Globus pallidus (tissue), 1 donor: ENCODE measurements at regions not wholly inside any gene's neighbourhood (a gene's known extent, or its start where the extent isn't known, plus 50 kb on each side); places are given as distances from the start of the nearest gene placed in this dataset.

Experiments
- DNase-seq: peaks from one replicate; pipeline ENCODE4 v3.0.0-alpha.2; 2015; ENCODE audit warnings: low spot score

DNA sequence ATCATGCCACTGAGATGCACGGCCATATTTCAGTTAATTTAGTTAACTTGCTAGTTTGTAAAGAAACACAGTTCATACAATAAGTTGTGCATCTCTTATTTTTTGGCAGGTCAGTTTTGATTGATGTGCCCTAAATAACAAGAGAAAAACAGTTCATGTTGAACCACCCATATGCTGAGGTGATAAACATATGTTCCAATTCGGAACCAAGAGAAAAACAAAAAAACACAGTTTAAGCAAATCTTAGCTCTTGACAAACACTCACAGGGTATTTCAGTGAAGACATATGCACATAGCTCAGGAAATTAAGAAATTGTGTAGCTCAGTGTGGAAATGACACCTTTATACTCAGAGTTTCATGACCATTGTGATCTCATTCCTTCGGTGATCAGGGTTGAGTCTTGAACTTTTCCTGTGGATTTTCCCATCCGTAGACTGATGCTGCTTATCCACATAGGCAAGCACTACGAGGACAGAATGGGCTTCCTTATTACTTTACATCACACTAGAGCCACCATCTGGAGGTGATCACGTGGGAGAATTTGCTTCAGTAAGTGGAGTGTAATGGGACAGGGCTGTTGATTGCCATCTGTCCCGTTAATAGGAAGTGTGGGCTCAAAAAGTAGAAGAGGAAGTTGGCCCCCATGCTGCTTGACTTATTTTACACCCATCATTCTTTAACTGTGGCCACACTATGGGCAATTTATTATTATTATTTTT, 773.0 kb downstream of the MTRR start:
- DNase-seq: no peak

DNA sequence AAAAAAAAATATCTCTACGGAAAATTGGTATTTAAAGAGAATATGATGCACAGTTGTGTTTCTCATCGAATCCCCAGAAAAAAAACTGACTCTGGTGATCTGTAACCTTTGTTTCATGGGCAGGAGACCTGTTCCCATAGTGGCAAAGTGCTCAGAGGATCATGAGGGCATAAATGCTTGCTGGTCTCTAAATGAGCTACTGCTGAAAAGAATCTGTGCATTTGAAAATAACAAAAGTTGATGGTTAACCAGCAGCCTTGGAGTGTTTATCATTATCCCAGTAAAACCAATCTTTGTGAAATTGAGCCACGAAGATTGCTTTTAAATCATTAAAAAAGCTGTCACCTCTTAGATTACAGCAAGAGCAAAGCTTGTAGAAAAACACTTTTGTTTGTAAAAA, 775.4 kb downstream of the MTRR start:
- no peak for DNase-seq

DNA sequence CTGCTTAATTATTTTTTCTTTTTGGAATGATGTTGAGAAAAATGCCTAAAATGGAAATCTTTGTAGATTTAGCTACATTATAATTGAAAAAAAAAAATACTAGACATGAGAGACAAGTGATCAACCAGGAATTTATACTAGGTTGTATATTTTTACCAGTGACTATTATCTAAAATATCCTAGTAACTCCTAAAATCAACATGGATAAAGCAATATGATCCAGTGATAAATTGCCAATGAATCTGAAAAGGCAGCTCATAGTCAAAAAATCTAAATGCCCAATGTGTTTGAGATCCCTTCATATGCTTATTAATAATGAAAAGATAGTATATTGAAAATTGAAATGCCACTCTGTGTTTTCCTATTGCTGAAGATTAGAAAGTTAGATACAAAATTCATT, 778.2 kb downstream of the MTRR start:
- DNase-seq: no peak

DNA sequence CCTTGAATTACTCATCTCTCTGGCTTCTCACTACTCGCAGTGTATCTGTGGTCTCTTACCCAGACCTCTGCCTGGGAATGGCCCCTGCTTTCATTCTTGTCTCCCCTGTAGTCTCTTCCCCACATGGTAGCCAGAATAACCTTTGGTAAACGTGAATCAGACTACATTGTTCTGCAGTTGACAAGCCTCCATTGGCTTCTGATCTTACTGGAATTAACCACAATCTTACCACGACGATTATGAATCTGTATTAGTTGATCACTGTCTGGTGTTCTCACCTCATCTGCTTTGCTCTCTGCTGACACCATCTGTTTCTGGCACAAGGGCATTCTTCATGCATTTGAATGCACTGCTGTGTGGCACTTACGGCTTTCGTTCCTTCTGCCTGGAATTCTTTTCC, 781.2 kb downstream of the MTRR start:
- DNase-seq: peak; percentile 5

DNA sequence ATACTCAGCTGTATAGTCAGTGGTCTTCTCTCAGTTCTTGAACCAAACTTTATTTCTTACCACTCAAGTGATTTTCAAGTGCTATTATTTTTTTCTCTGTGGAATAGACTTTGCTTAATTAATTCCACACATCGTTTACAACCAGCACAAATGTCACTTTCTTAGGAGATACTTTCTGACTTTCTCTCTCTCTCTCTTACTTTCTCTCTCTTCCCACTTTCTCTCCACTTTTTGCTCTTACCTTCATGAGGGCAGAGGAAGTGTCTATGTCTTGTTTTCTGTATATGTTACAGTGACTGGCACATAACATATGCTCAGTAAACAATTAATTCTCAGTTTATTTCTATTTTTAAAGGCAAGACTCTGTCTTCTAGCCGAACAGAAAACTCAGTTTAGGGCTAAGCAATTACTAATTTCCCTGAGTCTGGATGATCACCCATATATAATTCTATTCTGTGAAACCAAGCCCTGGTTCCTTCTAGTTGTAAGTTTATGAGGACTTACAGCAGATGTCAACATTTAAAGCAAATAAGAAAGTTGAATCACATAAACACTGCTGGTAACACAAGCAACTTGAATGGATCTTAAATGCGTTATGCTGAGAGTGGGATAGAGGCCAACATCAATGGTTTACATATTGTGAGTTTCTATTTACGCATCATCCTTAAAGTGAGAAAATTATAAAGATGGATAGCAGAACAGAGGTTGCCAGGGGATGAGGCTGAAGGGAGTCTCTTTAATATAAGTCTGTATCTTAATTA, 791.4 kb downstream of the MTRR start:
- DNase-seq: no peak

DNA sequence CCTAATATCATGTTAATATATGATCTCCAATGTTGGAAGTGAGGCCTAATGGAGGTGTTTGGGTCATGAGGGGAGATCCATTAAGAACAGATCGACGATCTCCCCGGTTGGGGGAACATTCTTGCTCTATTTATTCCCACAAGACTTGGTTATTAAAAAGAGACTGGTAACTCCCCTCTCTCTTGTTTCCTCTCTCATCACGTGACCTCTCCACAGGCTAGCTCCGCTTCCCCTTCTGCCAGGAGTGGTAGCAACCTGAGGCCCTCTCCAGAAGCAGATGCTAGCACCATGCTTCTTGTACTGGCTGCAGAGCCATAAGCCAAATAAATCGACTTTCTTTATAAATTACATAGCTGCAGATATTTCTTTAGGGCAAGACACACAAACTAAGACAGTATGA, 794.4 kb downstream of the MTRR start:
- no peak for DNase-seq

- DNase-seq: no peak
Observed at GRCh38 chr5:8675182-8675581, 806.2 kb downstream of the MTRR start.

- DNase-seq: no peak
Observed at GRCh38 chr5:8676695-8677094, 807.7 kb downstream of the MTRR start.

DNA sequence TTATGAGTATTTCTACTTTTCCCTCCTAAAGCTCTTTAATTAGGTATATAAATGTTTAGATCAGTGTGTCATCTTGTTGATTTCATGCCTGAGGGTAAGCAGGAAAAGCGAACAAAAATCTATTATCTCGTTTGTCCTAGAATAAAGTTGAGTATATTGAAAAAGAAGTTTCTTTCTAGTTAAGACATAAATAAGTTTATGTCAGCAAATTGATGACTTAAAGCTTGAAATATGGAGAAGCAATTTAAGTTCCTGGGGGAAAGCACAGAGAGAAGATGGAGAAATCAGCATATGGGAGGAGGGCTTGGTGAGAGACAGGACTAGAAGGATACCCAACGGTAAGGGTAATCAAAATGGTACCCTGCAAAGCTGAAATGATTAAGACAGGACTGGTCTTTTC, 813.4 kb downstream of the MTRR start:
- no peak for DNase-seq

DNA sequence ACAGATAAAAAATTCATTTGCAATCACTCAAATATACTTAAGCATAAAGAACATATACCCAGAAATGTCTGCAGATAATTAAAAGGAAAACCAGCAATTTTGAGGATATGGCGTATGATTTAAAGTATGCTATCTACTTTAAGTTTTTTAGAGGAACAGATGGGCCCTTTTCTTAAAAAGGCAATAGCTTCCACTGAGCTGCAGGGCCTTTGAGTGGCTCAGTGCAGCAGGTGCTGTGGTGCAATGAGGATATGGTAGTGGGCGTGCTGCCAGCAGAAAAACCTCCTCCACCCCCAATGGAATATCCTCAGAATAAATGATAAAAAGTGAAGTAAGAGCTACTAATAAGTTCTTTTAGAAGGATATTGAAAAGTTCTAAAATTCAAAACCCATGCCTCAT, 814.5 kb downstream of the MTRR start:
- DNase-seq: no peak

DNA sequence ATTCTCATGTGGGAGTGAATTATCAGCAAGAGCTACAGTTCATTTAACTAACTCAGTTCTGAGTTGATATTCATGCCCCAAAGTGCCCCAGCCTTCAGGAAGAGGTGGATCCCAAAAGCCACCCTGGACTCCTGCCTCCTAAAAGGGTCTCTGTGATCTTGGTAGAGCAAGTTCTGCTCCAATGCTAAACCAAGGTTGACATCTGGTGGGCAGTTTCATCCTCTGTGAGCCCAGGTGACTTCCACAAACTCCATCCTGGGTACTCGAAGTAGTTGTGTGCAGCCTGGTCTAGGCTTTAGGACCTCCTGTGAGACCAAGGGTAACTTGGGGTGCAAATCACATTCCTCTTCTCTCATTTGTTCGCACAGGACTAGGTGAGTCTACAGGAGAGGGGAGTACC, 816.8 kb downstream of the MTRR start:
- peak; percentile 28 for DNase-seq

- DNase-seq: peak; percentile 26
Observed at GRCh38 chr5:8686707-8687106, 817.8 kb downstream of the MTRR start.

DNA sequence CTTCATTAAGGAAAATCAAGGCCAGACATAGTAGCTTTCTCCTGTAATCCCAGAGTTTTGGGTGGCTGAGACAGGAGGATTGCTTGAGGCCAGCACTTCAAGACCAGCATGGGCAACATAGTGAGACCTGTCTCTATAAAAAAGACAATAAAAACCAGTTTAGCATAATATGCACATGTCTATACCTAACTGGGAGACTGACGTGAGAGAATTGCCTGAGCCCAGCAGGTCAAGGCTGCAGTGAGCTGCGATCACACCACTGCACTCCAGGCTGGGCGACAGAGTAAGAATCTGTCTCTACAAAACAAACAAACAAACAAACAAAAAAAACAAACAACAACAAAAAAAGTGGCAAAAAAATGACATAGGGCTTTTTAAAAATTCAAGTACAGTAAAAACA, 820.8 kb downstream of the MTRR start:
- DNase-seq: no peak

DNA sequence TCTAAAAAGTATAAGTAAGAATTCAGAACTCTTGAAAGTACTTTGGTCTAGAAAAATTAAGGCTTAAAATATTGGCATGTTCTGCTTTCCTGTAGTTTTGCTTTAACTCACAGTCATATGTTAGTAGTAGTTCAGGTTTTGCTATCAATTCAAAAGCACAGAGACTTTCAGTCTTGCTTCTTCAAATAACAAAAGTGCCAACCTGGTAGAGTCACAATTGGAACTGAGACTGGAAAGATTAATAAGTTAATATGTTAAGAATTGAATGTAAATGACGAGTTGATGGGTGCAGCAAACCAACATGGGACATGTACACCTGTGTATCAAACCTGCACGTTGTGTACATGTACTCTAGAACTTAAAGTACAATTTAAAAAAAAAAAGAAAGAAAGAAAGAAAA, 822.3 kb downstream of the MTRR start:
- DNase-seq: no peak

- no peak for DNase-seq
Observed at GRCh38 chr5:8693341-8693844, 824.4 kb downstream of the MTRR start.

DNA sequence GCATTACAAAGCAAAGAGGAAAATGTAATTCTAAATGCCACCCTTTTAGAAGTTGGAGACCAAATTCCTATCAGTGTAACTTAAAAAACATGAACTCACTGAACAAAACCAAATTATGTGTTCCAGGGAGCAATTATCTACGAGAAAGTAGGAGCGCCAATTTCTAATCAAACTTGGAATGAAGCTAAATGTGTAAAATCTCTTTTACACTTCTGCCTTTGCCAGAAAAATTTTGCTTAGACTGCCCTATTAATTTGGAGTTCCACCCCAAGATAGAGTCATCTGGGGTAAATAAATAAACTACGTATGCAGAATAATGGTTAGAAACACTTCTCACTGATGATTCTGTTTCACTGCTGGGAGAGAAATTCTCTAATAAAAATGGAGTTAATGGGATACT, 825.6 kb downstream of the MTRR start:
- DNase-seq: no peak

- DNase-seq: no peak
Observed at GRCh38 chr5:8695902-8696845, 827.2 kb downstream of the MTRR start.

DNA sequence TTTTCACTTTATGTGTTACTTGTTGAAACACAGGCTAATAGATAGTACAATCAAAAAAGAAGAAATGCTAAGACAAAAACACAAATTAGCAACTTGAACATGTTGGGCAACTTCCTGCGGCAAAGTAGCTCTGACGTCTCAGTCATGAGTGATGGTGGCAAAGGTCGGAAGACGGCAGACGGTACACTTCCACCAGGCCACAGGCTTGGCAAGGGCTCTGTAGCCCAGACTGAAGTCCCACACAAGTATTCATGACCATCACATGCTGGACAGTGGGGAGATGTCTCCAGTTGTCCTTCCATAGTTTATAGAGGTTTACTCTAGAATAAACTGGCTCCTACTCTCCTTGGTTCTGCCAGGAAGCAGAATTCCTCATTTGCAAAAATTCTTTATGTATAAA, 831.3 kb downstream of the MTRR start:
- no peak for DNase-seq

DNA sequence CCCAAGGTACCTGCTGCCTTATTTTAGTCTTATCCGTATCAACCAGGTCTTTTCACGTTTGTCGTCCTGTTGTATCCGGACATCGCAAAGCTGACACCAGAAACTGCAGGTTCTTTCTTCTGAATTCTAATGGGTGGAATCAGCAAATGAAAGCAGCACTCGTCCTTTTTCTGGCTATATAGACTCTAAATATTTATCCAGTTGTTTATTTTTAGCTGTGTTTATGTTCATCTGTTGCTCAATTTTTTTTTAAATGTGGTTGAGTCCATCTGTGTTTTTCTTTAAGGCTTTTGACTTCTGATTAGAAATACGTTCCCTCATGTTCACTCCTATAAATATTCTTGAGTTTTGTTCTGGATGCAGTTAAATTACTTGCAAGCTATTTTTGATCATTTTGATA, 831.7 kb downstream of the MTRR start:
- no peak for DNase-seq

DNA sequence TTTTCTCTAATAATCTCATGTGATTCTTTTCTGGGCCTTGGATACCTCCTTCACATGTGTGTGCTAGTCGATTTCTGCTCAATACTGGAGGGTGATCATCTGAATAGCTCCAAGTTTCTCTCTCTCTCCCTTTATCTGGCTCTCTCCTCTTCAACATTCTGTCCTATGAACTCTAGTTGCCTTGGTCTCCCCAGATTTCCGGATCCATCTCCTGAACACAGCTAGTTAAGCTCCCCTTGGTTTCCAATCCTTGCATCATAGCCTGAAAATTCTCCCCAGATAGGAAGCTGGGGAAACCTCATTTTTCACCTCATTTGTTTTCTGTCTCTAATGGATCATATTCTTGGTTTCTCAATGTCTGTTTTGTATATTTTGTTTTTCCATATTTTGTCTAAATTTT, 832.3 kb downstream of the MTRR start:
- DNase-seq: no peak

DNA sequence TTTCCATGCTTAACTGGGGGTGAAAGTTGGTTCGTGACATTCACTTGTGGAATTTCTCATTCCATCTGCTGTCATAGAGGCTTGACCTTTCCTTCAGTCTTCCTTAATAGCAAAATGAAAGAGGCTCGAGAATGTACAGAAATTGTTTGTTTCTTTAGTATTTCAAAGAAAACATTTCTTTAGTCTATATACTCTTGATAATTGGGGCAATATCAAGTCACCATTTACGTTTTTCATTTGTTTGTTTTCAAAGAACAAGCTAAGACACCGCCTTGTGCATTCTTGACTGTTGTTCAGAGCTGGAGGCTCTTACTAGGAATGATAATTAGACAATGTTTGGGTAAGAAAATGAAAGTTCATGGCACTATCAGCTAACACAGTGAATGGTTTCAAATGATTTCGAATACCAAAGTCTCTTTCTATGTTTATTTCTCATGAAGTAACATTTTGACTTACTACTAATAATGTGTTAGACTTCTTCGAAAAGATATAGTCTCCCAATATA, 835.4 kb downstream of the SEMA5A start:
- no peak for DNase-seq

DNA sequence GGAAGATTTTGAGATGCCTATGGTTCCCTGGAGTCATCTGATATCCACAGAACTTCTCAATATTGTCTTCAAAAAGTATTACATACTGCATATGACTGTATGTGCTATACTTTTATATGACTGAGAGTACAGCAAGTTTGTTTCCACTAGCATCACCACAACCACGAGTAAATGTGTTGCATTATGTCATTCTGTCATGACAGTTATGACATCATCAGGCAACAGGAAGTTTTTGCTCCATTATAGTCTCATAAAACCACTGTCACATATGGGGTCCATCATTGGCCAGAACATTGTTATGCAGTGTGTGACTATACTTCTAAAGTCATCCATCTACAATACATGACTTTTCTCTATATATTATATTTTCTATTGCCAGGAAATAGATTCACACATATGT, 831.7 kb downstream of the SEMA5A start:
- no peak for DNase-seq
